C4-2B (cell line): ENCODE measurements at regions not wholly inside any gene's neighbourhood (a gene's known extent, or its start where the extent isn't known, plus 50 kb on each side); places are given as distances from the start of the nearest gene placed in this dataset.

Experiments used
- ZFX ChIP-seq: fragments of 450-650 bp; IDR thresholded peaks from 2 replicates; pipeline ENCODE4 v1.6.1; 2017
- TF ChIP-seq, protein P1 (sequence below): fragments of 450-650 bp; conservative IDR thresholded peaks from 2 replicates; pipeline ENCODE4 v1.5.1; 2017; ENCODE audit warnings: mild to moderate bottlenecking

DNA sequence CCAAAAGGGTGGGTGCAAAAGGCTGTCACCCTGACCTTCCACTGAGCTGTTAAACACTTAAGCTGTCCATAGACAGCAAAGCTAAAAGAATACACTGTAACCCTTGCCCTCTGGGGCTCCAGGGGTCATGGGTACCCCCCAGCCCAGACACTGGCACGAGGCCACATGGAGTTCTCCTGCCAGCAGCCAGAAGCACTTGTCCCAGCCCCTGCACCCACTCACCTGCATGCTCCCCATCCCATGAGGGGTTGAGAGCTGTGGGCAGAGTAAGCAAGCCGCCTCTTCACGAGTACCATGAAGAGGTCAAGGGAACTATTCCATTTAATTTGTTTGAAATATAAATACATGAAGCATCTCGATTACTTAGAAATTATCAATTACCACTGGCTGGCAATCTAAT lies 867.1 kb upstream of the ZEB2 start:
- TF ChIP-seq, protein P1, sequence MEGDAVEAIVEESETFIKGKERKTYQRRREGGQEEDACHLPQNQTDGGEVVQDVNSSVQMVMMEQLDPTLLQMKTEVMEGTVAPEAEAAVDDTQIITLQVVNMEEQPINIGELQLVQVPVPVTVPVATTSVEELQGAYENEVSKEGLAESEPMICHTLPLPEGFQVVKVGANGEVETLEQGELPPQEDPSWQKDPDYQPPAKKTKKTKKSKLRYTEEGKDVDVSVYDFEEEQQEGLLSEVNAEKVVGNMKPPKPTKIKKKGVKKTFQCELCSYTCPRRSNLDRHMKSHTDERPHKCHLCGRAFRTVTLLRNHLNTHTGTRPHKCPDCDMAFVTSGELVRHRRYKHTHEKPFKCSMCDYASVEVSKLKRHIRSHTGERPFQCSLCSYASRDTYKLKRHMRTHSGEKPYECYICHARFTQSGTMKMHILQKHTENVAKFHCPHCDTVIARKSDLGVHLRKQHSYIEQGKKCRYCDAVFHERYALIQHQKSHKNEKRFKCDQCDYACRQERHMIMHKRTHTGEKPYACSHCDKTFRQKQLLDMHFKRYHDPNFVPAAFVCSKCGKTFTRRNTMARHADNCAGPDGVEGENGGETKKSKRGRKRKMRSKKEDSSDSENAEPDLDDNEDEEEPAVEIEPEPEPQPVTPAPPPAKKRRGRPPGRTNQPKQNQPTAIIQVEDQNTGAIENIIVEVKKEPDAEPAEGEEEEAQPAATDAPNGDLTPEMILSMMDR = no peak
- no peak for TF ChIP-seq ZFX
